ENCODE measurements at regions not wholly inside any gene's neighbourhood (a gene's known extent, or its start where the extent isn't known, plus 50 kb on each side); places are given as distances from the start of the nearest gene placed in this dataset.

DNA sequence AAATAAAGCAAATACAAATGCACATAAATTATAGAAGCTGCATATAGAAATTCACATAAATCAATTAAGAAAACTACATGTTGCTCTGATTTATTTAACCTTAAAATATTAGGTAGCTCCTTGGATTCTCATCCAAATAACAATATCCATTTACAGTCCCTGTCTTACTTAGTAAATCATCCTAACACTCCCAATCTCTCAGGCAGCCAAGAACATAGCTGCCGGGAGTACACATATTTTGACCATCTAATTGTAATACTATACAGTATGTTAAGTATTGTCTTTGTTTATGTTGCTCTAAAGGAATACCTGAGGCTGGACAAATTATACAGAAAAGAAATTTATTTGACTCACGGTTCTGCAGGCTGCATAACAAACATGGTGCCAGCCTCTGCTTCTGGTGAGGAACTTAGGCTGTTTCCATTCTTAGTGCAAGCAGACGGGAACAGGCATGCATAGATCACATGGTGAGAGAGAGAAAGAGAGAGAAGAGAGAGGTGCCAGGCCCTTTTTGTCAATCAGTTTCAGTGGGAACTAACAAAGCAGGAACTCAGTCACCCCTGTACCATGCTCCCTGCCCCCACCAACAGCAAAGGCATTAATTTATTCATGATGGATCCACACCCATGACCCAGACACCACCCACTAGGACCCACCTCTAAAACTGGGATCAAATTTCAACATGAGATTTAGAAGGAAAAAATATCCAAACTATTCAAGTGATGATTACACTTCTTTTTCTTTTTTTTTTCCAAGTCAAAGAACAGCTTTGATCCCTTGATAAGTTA lies 614.8 kb upstream of the TECRL start:
- TF ChIP-seq, protein P1, sequence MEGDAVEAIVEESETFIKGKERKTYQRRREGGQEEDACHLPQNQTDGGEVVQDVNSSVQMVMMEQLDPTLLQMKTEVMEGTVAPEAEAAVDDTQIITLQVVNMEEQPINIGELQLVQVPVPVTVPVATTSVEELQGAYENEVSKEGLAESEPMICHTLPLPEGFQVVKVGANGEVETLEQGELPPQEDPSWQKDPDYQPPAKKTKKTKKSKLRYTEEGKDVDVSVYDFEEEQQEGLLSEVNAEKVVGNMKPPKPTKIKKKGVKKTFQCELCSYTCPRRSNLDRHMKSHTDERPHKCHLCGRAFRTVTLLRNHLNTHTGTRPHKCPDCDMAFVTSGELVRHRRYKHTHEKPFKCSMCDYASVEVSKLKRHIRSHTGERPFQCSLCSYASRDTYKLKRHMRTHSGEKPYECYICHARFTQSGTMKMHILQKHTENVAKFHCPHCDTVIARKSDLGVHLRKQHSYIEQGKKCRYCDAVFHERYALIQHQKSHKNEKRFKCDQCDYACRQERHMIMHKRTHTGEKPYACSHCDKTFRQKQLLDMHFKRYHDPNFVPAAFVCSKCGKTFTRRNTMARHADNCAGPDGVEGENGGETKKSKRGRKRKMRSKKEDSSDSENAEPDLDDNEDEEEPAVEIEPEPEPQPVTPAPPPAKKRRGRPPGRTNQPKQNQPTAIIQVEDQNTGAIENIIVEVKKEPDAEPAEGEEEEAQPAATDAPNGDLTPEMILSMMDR (IDR thresholded peaks at IDR 0.05): no peak
- TF ChIP-seq, protein P2, sequence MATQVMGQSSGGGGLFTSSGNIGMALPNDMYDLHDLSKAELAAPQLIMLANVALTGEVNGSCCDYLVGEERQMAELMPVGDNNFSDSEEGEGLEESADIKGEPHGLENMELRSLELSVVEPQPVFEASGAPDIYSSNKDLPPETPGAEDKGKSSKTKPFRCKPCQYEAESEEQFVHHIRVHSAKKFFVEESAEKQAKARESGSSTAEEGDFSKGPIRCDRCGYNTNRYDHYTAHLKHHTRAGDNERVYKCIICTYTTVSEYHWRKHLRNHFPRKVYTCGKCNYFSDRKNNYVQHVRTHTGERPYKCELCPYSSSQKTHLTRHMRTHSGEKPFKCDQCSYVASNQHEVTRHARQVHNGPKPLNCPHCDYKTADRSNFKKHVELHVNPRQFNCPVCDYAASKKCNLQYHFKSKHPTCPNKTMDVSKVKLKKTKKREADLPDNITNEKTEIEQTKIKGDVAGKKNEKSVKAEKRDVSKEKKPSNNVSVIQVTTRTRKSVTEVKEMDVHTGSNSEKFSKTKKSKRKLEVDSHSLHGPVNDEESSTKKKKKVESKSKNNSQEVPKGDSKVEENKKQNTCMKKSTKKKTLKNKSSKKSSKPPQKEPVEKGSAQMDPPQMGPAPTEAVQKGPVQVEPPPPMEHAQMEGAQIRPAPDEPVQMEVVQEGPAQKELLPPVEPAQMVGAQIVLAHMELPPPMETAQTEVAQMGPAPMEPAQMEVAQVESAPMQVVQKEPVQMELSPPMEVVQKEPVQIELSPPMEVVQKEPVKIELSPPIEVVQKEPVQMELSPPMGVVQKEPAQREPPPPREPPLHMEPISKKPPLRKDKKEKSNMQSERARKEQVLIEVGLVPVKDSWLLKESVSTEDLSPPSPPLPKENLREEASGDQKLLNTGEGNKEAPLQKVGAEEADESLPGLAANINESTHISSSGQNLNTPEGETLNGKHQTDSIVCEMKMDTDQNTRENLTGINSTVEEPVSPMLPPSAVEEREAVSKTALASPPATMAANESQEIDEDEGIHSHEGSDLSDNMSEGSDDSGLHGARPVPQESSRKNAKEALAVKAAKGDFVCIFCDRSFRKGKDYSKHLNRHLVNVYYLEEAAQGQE (IDR thresholded peaks at IDR 0.05; ENCODE audit: insufficient read depth in 1 of 2, low read depth in 2 of 2, low read length in 1 of 2): no peak
- no peak for TF ChIP-seq SIN3A (IDR thresholded peaks at IDR 0.05; ENCODE audit: borderline replicate concordance, insufficient read depth, low read depth, low read length)
- no peak for TF ChIP-seq POLR2AphosphoS5 (IDR thresholded peaks at IDR 0.05; ENCODE audit: low read depth, low read length)

Data from Panc1 (cell line).